CD4-positive, alpha-beta T cell (primary cell): ENCODE measurements at regions not wholly inside any gene's neighbourhood (a gene's known extent, or its start where the extent isn't known, plus 50 kb on each side); places are given as distances from the start of the nearest gene placed in this dataset.

ENCODE experiments used
- ATAC-seq: fragments of 200-7000 bp; cut with Tn5 transposase; one replicate; pipeline ENCODE4 v1.10.0; 2022; ENCODE audit warnings: mild to moderate bottlenecking; ENCODE audit not compliant: poor library complexity
- CTCF ChIA-PET: fragments of 350-600 bp; sonication (Branson Sonifier 250); formaldehyde crosslinking; loops from one replicate; lab custom pipeline; 2021; ENCODE audit warnings: antibody characterized with exemption, inconsistent platforms; lab: Charles Lee
- POLR2A ChIA-PET: fragments of 350-600 bp; sonication (Branson Sonifier 250); formaldehyde crosslinking; loops from one replicate; lab custom pipeline; 2021; ENCODE audit warnings: antibody characterized with exemption, inconsistent platforms; lab: Charles Lee
- DNase-seq, 14 experiments: peaks; one replicate each; pipeline ENCODE4 v3.0.0-alpha.2; 2013 to 2020; ENCODE audit warnings: mixed read lengths in 2 of 14
- H3K27ac ChIP-seq, 2 donors: one replicate each; pipeline versions ENCODE4 v1.5.1 to v1.7.0; 2013; ENCODE audit warnings: low read length in 2 of 2, low read depth in 1 of 2, mild to moderate bottlenecking in 1 of 2
- H3K27me3 ChIP-seq, 2 experiments: 1 replicate in 1 of 2; 2 replicates in 1 of 2; pipeline versions ENCODE4 v1.6.1 to v1.7.0; 2013; ENCODE audit warnings: low read length in 2 of 2, control low read depth in 1 of 2, mild to moderate bottlenecking in 1 of 2, moderate library complexity in 1 of 2; ENCODE audit not compliant: insufficient read depth in 2 of 2, control insufficient read depth in 1 of 2
- H3K36me3 ChIP-seq: one replicate; pipeline ENCODE4 v1.6.1; 2013; ENCODE audit warnings: low read length, control low read depth; ENCODE audit not compliant: insufficient read depth
- H3K4me1 ChIP-seq: one replicate; pipeline ENCODE4 v1.6.1; 2013; ENCODE audit warnings: low read length, control low read depth; ENCODE audit not compliant: insufficient read depth
- H3K4me3 ChIP-seq: one replicate; pipeline ENCODE4 v1.5.1; 2013; ENCODE audit warnings: mild to moderate bottlenecking, low read length, moderate library complexity
- H3K9me3 ChIP-seq, 2 experiments: 1 replicate in 1 of 2; 2 replicates in 1 of 2; pipeline versions ENCODE4 v1.6.1 to v1.7.0; 2013; ENCODE audit warnings: low read length in 2 of 2, mild to moderate bottlenecking in 2 of 2, control low read depth in 1 of 2, moderate library complexity in 1 of 2; ENCODE audit not compliant: control insufficient read depth in 1 of 2, insufficient read depth in 1 of 2
- H3K27ac Mint-ChIP-seq: one replicate; pipeline ENCODE4 v1.8.0; 2020; ENCODE audit warnings: mixed read lengths
- H3K27me3 Mint-ChIP-seq: one replicate; pipeline ENCODE4 v1.8.0; 2021; ENCODE audit warnings: mixed read lengths
- H3K36me3 Mint-ChIP-seq: one replicate; pipeline ENCODE4 v1.8.0; 2021; ENCODE audit warnings: low read depth, mixed read lengths
- H3K4me1 Mint-ChIP-seq: one replicate; pipeline ENCODE4 v1.8.0; 2021; ENCODE audit warnings: low read depth, mixed read lengths
- H3K4me3 Mint-ChIP-seq: one replicate; pipeline ENCODE4 v1.8.0; 2020; ENCODE audit warnings: mild to moderate bottlenecking, mixed read lengths
- H3K9me3 Mint-ChIP-seq: one replicate; pipeline ENCODE4 v1.8.0; 2020; ENCODE audit warnings: mixed read lengths
- CTCF ChIP-seq: fragments of 200-600 bp; IDR thresholded peaks from one replicate; pipeline ENCODE4 v1.8.0; 2022; ENCODE audit warnings: antibody characterized with exemption, mild to moderate bottlenecking
- intact Hi-C, 2 experiments: fragments of 100-400 bp; cut with DNase I in 1 of 2; cut with micrococcal nuclease in 1 of 2; formaldehyde crosslinking; loops; one replicate each; pipeline versions ENCODE4 v1.15.1 to v1.9.0; 2023 to 2025; cut with DNase I, micrococcal nuclease

GRCh38 chr5:2180456-2180855, 297.7 kb upstream of the IRX4 start:
- intact Hi-C loops = no loop called here
- TF ChIP-seq CTCF = no peak
- peaks cover 0 to 2% of the 10 kb centered on the region in 2 experiments for H3K27me3 ChIP-seq
- H3K4me1 ChIP-seq = no peaks in the 10 kb centered on the region
- Mint-ChIP-seq H3K4me1 (no peaks in the 10 kb centered on the region), H3K36me3 (no peaks in the 10 kb centered on the region), H3K27ac (no peak overlapping the region), H3K27me3 (peaks cover 14% of the 10 kb centered on the region), H3K4me3 (no peak overlapping the region), H3K9me3 (no peaks in the 10 kb centered on the region)
- DNase-seq (no peak), ATAC-seq (no peak)
- no peaks in the 10 kb centered on the region for H3K36me3 ChIP-seq
- H3K27ac ChIP-seq = no peak overlapping the region
- ChIA-PET CTCF (no interaction called here), POLR2A (no interaction called here)
- H3K9me3 ChIP-seq = peaks cover 0 to 26% of the 10 kb centered on the region in 2 experiments
- H3K4me3 ChIP-seq = no peak overlapping the region

DNA sequence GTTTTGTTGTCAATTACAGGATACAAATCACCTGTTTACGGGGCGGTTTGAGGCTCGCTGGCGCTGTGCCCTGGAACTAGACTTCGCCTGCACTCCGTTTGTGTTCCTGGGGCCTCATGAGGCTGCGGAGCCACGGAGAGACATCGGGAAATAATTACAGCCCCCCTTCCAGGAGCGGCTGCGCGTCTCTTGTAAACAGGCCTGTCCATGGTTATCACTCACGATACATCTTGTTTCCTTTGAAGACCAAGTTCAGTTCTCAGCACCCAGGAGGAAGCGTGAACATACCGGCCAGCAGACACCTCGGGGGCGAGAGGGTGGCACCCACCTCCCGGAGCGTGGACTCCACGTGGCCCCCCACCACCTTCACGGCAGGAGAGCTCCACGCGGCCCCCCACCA, 297.1 kb upstream of the IRX4 start:
- Mint-ChIP-seq H3K4me1 (no peaks in the 10 kb centered on the region), H3K4me3 (no peak overlapping the region), H3K36me3 (no peaks in the 10 kb centered on the region), H3K27me3 (peaks cover 14% of the 10 kb centered on the region), H3K9me3 (no peaks in the 10 kb centered on the region), H3K27ac (no peak overlapping the region)
- H3K27ac ChIP-seq = no peak overlapping the region
- ChIA-PET POLR2A (no interaction called here), CTCF (no interaction called here)
- intact Hi-C loops = no loop called here
- ATAC-seq (no peak), DNase-seq (no peak)
- H3K9me3 ChIP-seq = peaks cover 0 to 24% of the 10 kb centered on the region in 2 experiments
- peaks cover 0 to 2% of the 10 kb centered on the region in 2 experiments for H3K27me3 ChIP-seq
- no peaks in the 10 kb centered on the region for H3K36me3 ChIP-seq
- H3K4me1 ChIP-seq = no peaks in the 10 kb centered on the region
- no peak overlapping the region for H3K4me3 ChIP-seq
- TF ChIP-seq CTCF = no peak

DNA sequence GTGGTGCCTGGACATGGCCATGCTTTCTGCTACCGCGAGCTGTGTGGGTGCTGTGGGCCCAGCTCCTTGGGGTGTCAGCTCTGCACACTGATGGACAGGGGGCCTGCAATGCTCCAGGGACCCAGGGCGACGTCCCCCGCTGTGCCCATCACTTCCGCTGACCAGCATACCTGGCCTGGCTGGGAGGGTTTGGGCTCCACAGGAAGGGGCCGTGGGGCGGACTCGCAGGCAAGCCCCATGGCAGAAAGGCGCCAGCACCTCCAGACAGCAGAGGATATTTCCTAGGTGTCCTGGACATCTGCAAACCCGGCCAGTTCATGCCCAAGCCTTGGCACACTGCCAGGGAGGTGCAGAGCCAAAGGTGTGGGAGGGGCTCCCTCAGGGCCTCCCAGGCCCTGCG, 295.8 kb upstream of the IRX4 start:
- Histone ChIP-seq H3K4me3 (no peak overlapping the region), H3K27ac (no peak overlapping the region), H3K36me3 (no peaks in the 10 kb centered on the region), H3K9me3 (peaks cover 0 to 27% of the 10 kb centered on the region in 2 experiments), H3K27me3 (peaks cover 0 to 2% of the 10 kb centered on the region in 2 experiments), H3K4me1 (no peaks in the 10 kb centered on the region)
- TF ChIP-seq CTCF = no peak
- CTCF ChIA-PET = no interaction called here
- POLR2A ChIA-PET = no interaction called here
- Mint-ChIP-seq H3K4me1 (no peaks in the 10 kb centered on the region), H3K9me3 (no peaks in the 10 kb centered on the region), H3K27ac (no peak overlapping the region), H3K27me3 (peaks cover 14% of the 10 kb centered on the region), H3K36me3 (no peaks in the 10 kb centered on the region), H3K4me3 (no peak overlapping the region)
- ATAC-seq (no peak), DNase-seq (no peak)
- intact Hi-C loops = no loop called here
